Neural progenitor cell (in vitro differentiated cells): ENCODE measurements at regions not wholly inside any gene's neighbourhood (a gene's known extent, or its start where the extent isn't known, plus 50 kb on each side); places are given as distances from the start of the nearest gene placed in this dataset.

ENCODE experiments used
- EZH2 ChIP-seq: fragments of 200-600 bp; sonication (generic); IDR thresholded peaks from 2 replicates; pipeline ENCODE4 v1.6.1; 2017; ENCODE audit warnings: antibody characterized with exemption, mild to moderate bottlenecking, moderate library complexity
- TF ChIP-seq, protein P1 (sequence below): fragments of 200-600 bp; sonication (generic); IDR thresholded peaks from 2 replicates; pipeline ENCODE4 v1.5.1; 2017; ENCODE audit warnings: antibody characterized with exemption, mild to moderate bottlenecking

GRCh38 chr14:106802413-106803364 is 1276.3 kb downstream of the TMEM121 start:
- TF ChIP-seq, protein P1, sequence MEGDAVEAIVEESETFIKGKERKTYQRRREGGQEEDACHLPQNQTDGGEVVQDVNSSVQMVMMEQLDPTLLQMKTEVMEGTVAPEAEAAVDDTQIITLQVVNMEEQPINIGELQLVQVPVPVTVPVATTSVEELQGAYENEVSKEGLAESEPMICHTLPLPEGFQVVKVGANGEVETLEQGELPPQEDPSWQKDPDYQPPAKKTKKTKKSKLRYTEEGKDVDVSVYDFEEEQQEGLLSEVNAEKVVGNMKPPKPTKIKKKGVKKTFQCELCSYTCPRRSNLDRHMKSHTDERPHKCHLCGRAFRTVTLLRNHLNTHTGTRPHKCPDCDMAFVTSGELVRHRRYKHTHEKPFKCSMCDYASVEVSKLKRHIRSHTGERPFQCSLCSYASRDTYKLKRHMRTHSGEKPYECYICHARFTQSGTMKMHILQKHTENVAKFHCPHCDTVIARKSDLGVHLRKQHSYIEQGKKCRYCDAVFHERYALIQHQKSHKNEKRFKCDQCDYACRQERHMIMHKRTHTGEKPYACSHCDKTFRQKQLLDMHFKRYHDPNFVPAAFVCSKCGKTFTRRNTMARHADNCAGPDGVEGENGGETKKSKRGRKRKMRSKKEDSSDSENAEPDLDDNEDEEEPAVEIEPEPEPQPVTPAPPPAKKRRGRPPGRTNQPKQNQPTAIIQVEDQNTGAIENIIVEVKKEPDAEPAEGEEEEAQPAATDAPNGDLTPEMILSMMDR: no peak
- TF ChIP-seq EZH2: no peak
